Loucy (cell line): ENCODE measurements at regions not wholly inside any gene's neighbourhood (a gene's known extent, or its start where the extent isn't known, plus 50 kb on each side); places are given as distances from the start of the nearest gene placed in this dataset.

Experiments
- H2AFZ ChIP-seq: fragments of 200-600 bp; sonication (generic); 2 replicates; pipeline ENCODE4 v1.6.0; 2016; ENCODE audit warnings: antibody characterized with exemption, mild to moderate bottlenecking, low read length, moderate library complexity
- H3F3A ChIP-seq: fragments of 200-600 bp; 2 replicates; pipeline ENCODE4 v1.6.0; 2016; ENCODE audit warnings: antibody characterized with exemption, low read depth, mild to moderate bottlenecking
- H3K27me3 ChIP-seq: fragments of 200-600 bp; sonication (generic); 2 replicates; pipeline ENCODE4 v1.6.1; 2014; ENCODE audit warnings: low read length, mild to moderate bottlenecking; ENCODE audit not compliant: insufficient read depth, poor library complexity, severe bottlenecking
- H3K36me3 ChIP-seq: fragments of 200-600 bp; sonication (generic); 2 replicates; pipeline ENCODE4 v1.6.1; 2016; ENCODE audit warnings: low read length; ENCODE audit not compliant: insufficient read depth
- H3K4me1 ChIP-seq: fragments of 200-600 bp; sonication (generic); 2 replicates; pipeline ENCODE4 v1.5.1; 2014; ENCODE audit warnings: low read length, mild to moderate bottlenecking; ENCODE audit not compliant: insufficient read depth, poor library complexity, severe bottlenecking
- H3K4me2 ChIP-seq: fragments of 200-600 bp; sonication (generic); 2 replicates; pipeline ENCODE4 v1.6.0; 2014; ENCODE audit warnings: antibody characterized with exemption, low read length, low read depth, mild to moderate bottlenecking; ENCODE audit not compliant: poor library complexity, severe bottlenecking
- H3K4me3 ChIP-seq: fragments of 200-600 bp; sonication (generic); 2 replicates; pipeline ENCODE4 v1.5.1; 2014; ENCODE audit warnings: low read length, mild to moderate bottlenecking, mixed read lengths; ENCODE audit not compliant: poor library complexity, severe bottlenecking
- H3K79me2 ChIP-seq: fragments of 200-600 bp; sonication (generic); 2 replicates; pipeline ENCODE4 v1.6.1; 2014; ENCODE audit warnings: low read length; ENCODE audit not compliant: insufficient read depth
- H3K9ac ChIP-seq: fragments of 200-600 bp; sonication (generic); 2 replicates; pipeline ENCODE4 v1.6.0; 2014; ENCODE audit warnings: mild to moderate bottlenecking, low read depth, low read length, moderate library complexity; ENCODE audit not compliant: poor library complexity, severe bottlenecking
- H3K9me2 ChIP-seq: fragments of 200-600 bp; sonication (generic); replicated peaks from 2 replicates; pipeline ENCODE4 v1.6.1; 2016; ENCODE audit warnings: low read depth, low read length, mixed read lengths
- H3K9me3 ChIP-seq: fragments of 200-600 bp; sonication (generic); 2 replicates; pipeline ENCODE4 v1.6.1; 2014; ENCODE audit warnings: mild to moderate bottlenecking, antibody characterized with exemption, low read length, low read depth; ENCODE audit not compliant: insufficient read depth
- H4K20me1 ChIP-seq: fragments of 200-600 bp; sonication (generic); 2 replicates; pipeline ENCODE4 v1.6.0; 2014; ENCODE audit warnings: antibody characterized with exemption, low read length, mild to moderate bottlenecking; ENCODE audit not compliant: insufficient read depth, poor library complexity, severe bottlenecking
- CTCF ChIP-seq: fragments of 200-600 bp; sonication (generic); conservative IDR thresholded peaks from 2 replicates; pipeline ENCODE4 v1.5.1; 2014; ENCODE audit warnings: mild to moderate bottlenecking, antibody characterized with exemption, low read length
- EZH2phosphoT487 ChIP-seq: fragments of 200-600 bp; IDR thresholded peaks from 2 replicates; pipeline ENCODE4 v1.6.1; 2018; ENCODE audit warnings: antibody characterized with exemption, mild to moderate bottlenecking, moderate library complexity, borderline replicate concordance

GRCh38 chr16:86951831-86952598 is 365.2 kb downstream of the C16orf95 start:
- Histone ChIP-seq H3K9me3 (no peaks in the 10 kb centered on the region), H3K36me3 (no peaks in the 10 kb centered on the region), H3K27me3 (no peaks in the 10 kb centered on the region), H3F3A (no peaks in the 10 kb centered on the region), H4K20me1 (no peaks in the 10 kb centered on the region), H3K9me2 (no peaks in the 10 kb centered on the region), H3K79me2 (no peaks in the 10 kb centered on the region), H2AFZ (no peak overlapping the region), H3K9ac (no peak overlapping the region), H3K4me1 (no peaks in the 10 kb centered on the region), H3K4me3 (no peak overlapping the region), H3K4me2 (no peak overlapping the region)
- TF ChIP-seq CTCF = no peak
- TF ChIP-seq EZH2phosphoT487 = no peak

- Histone ChIP-seq H3K4me3 (no peak overlapping the region), H3K9me2 (no peaks in the 10 kb centered on the region), H3K27me3 (no peaks in the 10 kb centered on the region), H3K9me3 (no peaks in the 10 kb centered on the region), H3K9ac (no peak overlapping the region), H3K4me2 (no peak overlapping the region), H3K79me2 (no peaks in the 10 kb centered on the region), H4K20me1 (no peaks in the 10 kb centered on the region), H3F3A (no peaks in the 10 kb centered on the region), H3K36me3 (no peaks in the 10 kb centered on the region), H3K4me1 (no peaks in the 10 kb centered on the region), H2AFZ (no peak overlapping the region)
- TF ChIP-seq EZH2phosphoT487 (no peak), CTCF (no peak)
Observed at GRCh38 chr16:86952769-86953168, 364.4 kb downstream of the C16orf95 start.

GRCh38 chr16:86953631-86954391 is 363.4 kb downstream of the C16orf95 start:
- Histone ChIP-seq H3K9me2 (no peaks in the 10 kb centered on the region), H3K79me2 (no peaks in the 10 kb centered on the region), H3F3A (no peaks in the 10 kb centered on the region), H4K20me1 (no peaks in the 10 kb centered on the region), H3K4me2 (no peak overlapping the region), H3K36me3 (no peaks in the 10 kb centered on the region), H3K4me1 (no peaks in the 10 kb centered on the region), H3K9ac (no peak overlapping the region), H2AFZ (no peak overlapping the region), H3K27me3 (no peaks in the 10 kb centered on the region), H3K4me3 (no peak overlapping the region), H3K9me3 (no peaks in the 10 kb centered on the region)
- no peak for TF ChIP-seq CTCF
- no peak for TF ChIP-seq EZH2phosphoT487
